NCI-H345 treated with DMSO at 0.1 percent for 48 hours (cell line): ENCODE measurements at regions not wholly inside any gene's neighbourhood (a gene's known extent, or its start where the extent isn't known, plus 50 kb on each side); places are given as distances from the start of the nearest gene placed in this dataset.

ENCODE experiments used
- DNase-seq: peaks from one replicate; lab custom pipeline; 2025; ENCODE audit not compliant: unreplicated experiment; lab: John Stamatoyannopoulos, UW

DNA sequence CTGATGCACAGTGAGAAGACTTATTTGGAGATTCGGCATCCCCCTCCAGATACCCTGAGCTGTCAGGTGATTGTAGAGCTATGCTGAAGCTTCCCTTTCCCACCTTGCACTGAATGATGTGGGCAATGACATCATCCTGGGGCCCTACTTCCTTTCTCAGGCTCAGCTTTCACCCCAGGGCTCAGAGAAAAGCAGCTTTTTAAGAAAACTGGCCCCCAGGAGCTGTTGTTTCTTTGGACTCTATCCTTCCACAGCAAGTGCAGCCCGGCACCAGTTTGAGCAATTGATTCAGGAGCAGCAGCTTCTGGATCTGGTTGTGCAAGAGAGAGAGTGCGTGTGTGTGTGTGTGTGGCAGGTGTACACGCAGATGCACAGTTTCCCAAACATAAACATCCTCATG is 251.3 kb downstream of the ANAPC1 start:
- no peak for DNase-seq

- no peak for DNase-seq
These were observed 250.8 kb downstream of the ANAPC1 start for GRCh38 chr2:111633189-111633588.

- DNase-seq: no peak
These were observed 250.3 kb downstream of the ANAPC1 start for GRCh38 chr2:111633643-111634042.

- DNase-seq: no peak
These were observed 249.8 kb downstream of the ANAPC1 start for GRCh38 chr2:111634050-111634794.

DNA sequence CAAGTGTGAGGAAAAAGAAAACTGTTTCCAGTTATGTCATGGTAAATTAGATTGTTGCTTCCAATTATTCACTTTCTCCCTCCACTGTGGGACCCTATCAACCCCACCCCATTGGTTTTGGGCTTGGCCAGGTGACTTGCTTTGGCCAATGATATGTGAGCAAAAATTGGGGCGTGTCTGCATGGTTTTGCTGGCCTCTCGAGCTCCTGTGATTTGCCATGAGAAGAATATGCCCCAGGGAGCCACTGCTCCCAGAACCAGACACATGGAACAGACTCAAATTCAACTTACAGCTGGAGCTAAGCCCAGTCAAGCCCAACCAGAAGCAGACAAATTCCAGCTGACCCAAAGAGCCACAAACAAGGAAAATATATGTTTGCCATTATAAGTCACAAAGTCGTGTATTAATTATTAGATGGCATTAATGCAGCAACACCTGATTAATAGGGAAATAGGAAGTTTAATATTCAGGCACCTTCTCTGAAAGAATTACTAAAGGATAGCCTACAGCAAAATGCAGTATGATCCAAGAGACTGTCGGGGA is 248.9 kb downstream of the ANAPC1 start:
- no peak for DNase-seq

GRCh38 chr2:111636905-111637304 is 247.1 kb downstream of the ANAPC1 start:
- no peak for DNase-seq

DNA sequence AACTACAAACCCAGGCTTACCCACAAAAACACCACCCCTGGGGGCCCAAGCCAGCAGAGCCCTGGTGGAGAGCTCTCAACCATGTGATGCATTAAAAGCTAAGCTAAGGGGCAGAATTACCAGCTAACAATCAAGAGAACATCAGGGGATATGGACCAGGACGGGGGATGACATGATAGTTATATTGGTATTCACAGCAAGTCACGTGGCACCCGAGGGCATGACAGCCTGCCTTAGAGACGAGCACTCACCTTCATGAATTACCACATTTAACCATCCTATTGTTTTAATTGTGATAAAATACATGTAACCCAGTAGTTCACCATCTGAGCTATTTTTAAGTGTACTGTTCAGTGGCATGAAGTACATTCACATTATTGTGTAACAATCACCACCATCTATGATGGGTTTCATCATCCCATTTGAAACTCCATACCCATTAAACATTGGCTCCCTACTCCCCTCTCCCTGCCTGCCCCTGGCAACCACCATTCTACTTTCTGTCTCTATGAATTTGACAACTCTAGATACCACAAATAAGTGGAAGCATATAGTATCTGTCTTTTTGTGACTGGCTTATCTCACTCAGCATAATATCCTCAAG is 245.6 kb downstream of the ANAPC1 start:
- DNase-seq: no peak

DNA sequence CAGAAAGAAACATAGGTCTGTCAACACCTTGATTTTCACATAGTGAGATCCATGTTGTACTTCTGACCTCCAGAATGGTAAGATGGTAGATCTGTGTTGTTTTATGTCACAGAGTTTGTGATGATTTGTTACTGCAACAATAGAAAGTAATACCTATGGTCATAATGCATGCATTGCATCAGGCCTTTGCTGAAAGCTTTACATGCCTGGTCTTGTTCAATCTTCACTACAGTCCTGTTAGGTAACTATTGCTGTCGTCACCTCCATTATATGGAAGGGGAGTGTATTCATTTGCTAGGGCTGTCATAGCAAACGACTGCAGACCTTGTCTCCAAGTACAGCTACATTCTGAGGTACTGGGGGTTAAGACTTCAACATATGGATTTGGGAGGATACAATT is 243.5 kb downstream of the ANAPC1 start:
- no peak for DNase-seq

DNA sequence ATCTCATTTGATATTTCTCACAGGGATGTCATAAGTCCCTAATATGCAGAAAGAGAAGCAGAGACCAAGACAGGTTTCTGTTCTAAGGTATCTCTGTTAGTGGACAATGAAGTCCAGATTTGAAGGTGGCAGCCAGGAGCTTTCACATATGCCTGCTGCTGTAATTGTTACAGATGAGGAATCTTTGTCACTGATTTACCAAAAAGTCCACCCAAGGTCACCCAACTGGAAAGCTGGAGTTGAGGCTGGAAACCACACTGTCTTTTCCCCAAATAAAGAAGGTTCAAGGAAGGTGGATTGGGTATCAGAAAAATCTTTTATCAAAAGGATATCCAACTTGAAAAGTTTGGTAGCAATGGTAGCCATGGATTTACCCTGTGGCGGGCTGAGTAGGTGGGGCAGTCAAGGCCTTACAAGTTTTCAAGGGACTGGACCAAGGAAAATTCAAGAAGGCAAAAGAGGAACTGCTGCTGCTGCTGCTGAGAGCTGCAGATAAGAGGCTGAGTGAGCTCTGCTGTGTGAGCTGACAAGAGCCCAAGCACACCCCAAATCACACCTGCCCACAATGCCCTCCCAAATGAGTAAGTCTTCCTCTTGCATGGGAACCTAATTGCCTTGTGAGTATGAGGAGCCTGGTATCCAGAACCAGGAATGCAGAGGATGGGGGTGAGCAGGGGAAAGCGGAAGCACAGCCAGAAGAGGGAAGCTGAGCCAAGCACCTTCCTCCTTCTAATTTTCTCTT is 241.2 kb downstream of the ANAPC1 start:
- DNase-seq: no peak

GRCh38 chr2:111643759-111644158 is 240.2 kb downstream of the ANAPC1 start:
- no peak for DNase-seq

DNA sequence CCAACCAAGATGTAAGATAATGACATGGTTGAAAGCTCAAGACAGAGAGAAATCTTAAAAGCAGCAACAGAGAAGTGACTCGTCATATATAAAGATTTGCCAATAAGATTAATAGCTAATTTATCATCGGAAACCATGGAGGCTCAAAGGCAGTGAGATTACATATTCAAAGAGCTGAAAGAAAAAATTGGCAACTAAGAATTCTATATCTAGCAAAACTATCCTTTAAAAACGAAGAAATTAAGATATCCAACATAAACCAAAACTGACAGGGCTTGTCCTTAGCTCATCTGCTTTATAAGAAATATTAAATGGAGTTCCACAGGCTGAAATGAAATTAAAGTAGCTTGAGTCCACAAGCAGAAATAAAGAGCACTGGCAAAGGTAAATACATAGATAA is 236.6 kb downstream of the ANAPC1 start:
- DNase-seq: no peak

DNA sequence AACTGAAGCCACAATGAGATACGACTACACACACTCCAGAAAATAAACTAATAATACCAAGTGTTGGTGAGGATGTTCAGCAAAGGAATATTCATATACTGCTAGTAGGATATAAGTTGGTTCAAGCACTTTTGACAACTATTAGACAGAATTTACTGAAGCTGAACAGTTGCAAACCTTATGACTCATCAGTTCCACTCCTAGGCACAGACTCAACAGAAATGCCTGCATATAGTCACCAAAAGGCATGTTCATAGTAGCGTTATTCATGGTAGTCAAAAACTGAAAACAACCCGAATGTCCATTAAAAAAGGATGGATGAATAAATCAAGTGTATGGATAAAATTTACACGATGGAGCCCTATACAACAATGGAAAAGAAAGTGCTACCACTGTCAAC is 232.0 kb downstream of the ANAPC1 start:
- DNase-seq: no peak

DNA sequence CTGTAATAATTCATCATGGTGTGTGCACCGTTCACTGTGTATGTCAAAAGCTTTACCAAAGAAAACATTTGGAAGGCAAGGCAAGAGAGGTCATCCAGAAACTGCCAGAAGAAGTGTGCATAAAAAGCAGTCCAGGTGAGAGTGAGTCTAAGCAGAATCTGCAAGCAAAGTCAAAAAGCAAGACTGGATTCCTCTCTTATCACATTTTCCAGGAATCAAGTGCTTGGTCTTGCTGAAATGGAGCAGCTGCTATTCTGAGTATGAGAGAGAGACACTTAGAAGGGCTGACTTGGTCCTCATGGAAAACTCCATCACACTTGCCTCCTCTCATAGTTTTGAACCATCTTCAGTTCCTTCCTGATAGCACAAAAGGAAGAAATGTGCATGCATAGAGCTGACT is 231.3 kb downstream of the ANAPC1 start:
- DNase-seq: no peak

GRCh38 chr2:111653103-111653624 is 230.8 kb downstream of the ANAPC1 start:
- DNase-seq: no peak

DNA sequence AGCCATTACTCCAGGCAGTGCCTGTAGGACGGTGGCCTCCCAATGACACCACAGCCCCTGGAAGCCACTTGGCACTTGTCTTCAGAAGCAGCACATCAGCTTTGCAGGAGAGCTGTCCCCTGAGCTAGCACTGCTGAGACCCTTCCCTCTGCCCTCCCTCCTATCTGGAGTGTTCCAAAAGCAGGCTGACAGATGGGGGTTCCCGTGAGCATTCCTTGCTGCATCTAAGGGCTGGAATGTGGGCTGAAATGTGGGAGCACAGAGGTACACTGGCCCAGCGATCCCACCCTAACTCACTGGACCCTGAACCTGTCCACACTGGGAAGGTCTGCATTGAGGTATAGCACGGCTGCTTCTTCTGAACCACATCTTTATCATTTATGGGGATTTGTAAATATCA is 230.1 kb downstream of the ANAPC1 start:
- DNase-seq: no peak

GRCh38 chr2:111654829-111655228 is 229.2 kb downstream of the ANAPC1 start:
- no peak for DNase-seq

DNA sequence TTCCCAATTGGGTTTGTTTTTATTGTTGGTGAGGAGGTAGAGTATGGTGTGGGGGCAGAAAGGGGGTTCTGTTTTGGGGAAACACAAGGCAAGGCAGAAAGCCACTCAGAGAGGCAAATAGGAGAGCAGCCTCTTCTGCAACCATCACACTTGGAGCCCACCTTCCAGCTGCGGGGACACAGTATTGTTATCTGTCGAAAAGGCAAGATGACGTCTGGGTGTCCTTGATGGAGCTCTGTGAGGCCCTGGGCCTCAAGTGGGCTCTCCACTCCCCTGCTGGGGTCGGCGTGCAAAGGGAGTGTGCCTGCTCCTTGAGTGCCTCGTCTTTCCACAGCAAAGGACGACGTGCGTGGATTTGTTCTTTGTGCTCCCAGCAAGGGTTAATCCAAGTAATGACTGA is 227.6 kb downstream of the ANAPC1 start:
- DNase-seq: no peak

DNA sequence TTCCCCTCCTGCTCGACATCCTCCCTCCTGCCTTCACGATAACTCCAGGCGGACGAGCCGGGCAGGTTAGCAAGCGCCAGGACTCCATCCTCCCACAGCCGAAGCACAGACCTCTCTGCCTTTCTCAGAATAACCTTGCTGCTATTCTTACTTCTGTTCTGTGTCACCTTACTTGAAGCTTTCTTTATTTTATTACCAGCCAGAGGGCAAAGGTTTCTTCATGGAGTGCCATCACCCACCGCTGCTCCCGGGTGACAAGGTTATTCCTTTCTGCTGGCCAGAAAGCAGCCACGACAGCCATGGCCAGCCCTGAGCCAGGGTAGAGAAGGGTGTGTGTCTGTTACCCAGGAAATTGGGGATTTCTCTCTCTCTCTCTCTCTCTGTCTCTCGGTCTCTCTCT is 227.1 kb downstream of the ANAPC1 start:
- no peak for DNase-seq

DNA sequence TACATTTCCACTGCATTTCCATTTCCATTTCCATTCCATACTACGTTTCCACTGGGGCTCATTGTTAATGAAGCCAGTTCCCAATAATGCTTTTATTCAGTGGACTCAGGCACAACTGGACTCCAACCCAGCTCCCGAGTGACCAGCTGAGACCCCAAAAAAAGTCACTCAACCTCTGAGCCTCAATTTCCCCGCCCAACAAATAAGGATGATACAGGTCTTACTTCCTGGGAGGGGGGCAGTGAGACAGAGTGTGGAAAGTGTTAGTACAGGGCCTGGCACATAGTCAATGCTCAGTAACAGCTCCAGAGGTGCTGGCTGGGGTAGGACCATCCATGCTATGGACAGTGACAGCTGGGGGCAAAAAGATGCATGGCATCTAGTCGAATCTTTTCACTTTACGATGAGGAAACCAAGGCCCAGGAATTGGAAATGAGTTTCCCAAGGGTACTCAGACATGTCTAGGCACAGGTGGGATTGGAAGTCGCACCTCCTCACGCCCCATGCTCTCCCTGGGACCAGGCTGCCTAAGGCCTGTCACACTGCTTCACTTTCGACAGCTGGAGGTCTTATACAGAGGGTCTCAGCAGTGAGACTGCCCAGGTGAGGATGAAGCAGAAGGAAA is 226.5 kb downstream of the ANAPC1 start:
- DNase-seq: no peak

DNA sequence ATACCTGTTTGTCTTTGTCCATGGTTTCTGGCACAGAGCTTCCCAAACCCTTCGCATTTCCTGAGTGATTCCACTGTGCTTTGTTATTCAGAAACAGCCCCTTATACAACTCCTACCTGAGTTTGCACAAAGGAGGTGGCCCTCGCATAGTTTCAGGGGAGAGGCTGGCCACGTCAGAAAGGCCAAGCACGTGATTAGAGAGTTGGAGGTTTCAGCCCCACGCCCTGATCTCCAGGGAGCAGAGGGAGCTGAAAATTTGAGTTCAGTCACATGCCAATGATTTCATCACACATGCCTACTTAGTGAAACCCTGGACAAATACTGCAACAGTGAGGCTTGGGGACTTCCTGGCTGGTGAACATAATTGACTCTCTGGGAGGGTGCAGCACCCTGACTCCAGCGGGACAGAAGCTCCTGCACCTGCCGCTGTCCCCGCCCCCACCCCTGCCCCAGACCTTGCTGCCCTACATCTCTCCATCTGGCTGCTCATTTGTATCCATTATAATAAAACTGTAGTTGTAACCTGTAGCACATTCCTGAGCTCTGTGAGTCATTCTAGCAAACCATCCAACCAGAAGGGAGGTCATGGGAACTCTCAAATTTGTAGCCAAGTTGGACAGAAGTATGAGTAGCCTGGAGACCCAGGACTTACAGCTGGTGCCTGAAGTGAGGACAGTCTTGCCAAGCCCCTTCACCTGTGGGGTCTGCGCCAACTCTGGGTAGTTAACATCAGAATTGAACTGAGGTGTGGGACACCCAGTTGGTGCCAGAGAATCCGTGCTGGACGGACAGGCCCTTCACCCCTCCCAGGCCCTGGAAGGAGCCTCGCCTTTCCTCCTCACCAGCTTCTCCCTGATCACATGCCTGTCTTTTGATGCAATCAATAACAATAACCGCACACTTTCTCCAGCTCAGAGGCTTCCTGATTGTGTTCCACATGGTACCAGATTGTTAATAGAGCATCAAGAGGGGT is 224.3 kb downstream of the ANAPC1 start:
- DNase-seq: no peak
